ENCODE measurements at regions not wholly inside any gene's neighbourhood (a gene's known extent, or its start where the extent isn't known, plus 50 kb on each side); places are given as distances from the start of the nearest gene placed in this dataset.
A peak's percentile ranks its signal among the peaks of the same experiment; 100 is the strongest.
"Not testable (repeated sequence)": the region's sequence is repeated elsewhere in the genome, so short reads cannot be mapped to it uniquely, and the experiment has no call there.

- no peaks in the 10 kb centered on the region for H3K27me3 ChIP-seq (ENCODE audit: low read length)
- no peaks in the 10 kb centered on the region for H3K9me2 ChIP-seq (replicated peaks; ENCODE audit: insufficient read depth, low read length)
- H2AFZ ChIP-seq (ENCODE audit: low read length), result no peak overlapping the region
- H3K4me1 ChIP-seq (ENCODE audit: low read length), result peaks cover 14% of the 10 kb centered on the region
- H3K4me3 ChIP-seq (ENCODE audit: low read length), result no peak overlapping the region
- no peaks in the 10 kb centered on the region for H3K79me2 ChIP-seq (ENCODE audit: low read length)
- no peaks in the 10 kb centered on the region for H4K20me1 ChIP-seq (ENCODE audit: insufficient read depth, low read depth, low read length)
- no peaks in the 10 kb centered on the region for H3K9me3 ChIP-seq (ENCODE audit: low read length)
- no peak for DNase-seq
- no peak overlapping the region for H3K9ac ChIP-seq (ENCODE audit: low read length)
- H3K36me3 ChIP-seq (ENCODE audit: insufficient read depth, low read length), result no peaks in the 10 kb centered on the region
- H3K27ac ChIP-seq (ENCODE audit: low read length), result no peak overlapping the region
- peak overlapping the region; percentile 28 for H3K4me2 ChIP-seq (ENCODE audit: low read depth, low read length, poor library complexity, severe bottlenecking)
These were observed 356.0 kb upstream of the CITED2 start for GRCh38 chr6:139730340-139730974.

- Histone ChIP-seq H3K36me3 (ENCODE audit: insufficient read depth, low read length) (no peaks in the 10 kb centered on the region), H3K4me2 (ENCODE audit: low read depth, low read length, poor library complexity, severe bottlenecking) (no peak overlapping the region), H3K4me3 (ENCODE audit: low read length) (no peak overlapping the region), H3K9me2 (replicated peaks; ENCODE audit: insufficient read depth, low read length) (no peaks in the 10 kb centered on the region), H3K79me2 (ENCODE audit: low read length) (no peaks in the 10 kb centered on the region), H4K20me1 (ENCODE audit: insufficient read depth, low read depth, low read length) (no peaks in the 10 kb centered on the region), H3K9me3 (ENCODE audit: low read length) (no peaks in the 10 kb centered on the region), H2AFZ (ENCODE audit: low read length) (no peak overlapping the region), H3K4me1 (ENCODE audit: low read length) (peaks cover 14% of the 10 kb centered on the region), H3K27me3 (ENCODE audit: low read length) (no peaks in the 10 kb centered on the region), H3K9ac (ENCODE audit: low read length) (no peak overlapping the region), H3K27ac (ENCODE audit: low read length) (no peak overlapping the region)
- DNase-seq, result no peak
These were observed 354.5 kb upstream of the CITED2 start for GRCh38 chr6:139728876-139729427.

GRCh38 chr6:139726272-139726671 is 351.8 kb upstream of the CITED2 start:
- not testable (repeated sequence) for H3K4me2 ChIP-seq (ENCODE audit: low read depth, low read length, poor library complexity, severe bottlenecking); H2AFZ ChIP-seq (ENCODE audit: low read length); H3K4me3 ChIP-seq (ENCODE audit: low read length); H3K27me3 ChIP-seq (ENCODE audit: low read length); H3K27ac ChIP-seq (ENCODE audit: low read length); H4K20me1 ChIP-seq (ENCODE audit: insufficient read depth, low read depth, low read length); H3K9me2 ChIP-seq (replicated peaks; ENCODE audit: insufficient read depth, low read length); H3K9me3 ChIP-seq (ENCODE audit: low read length); H3K9ac ChIP-seq (ENCODE audit: low read length); H3K79me2 ChIP-seq (ENCODE audit: low read length); H3K36me3 ChIP-seq (ENCODE audit: insufficient read depth, low read length); DNase-seq
- peaks cover 29% of the 10 kb centered on the region for H3K4me1 ChIP-seq (ENCODE audit: low read length)

GRCh38 chr6:139722530-139722929 is 348.1 kb upstream of the CITED2 start:
- H3K4me2 ChIP-seq (ENCODE audit: low read depth, low read length, poor library complexity, severe bottlenecking), result peak overlapping the region; percentile 51
- no peak overlapping the region for H3K9ac ChIP-seq (ENCODE audit: low read length)
- peak; percentile 61 for DNase-seq
- peaks cover 16% of the 10 kb centered on the region for H3K4me1 ChIP-seq (ENCODE audit: low read length)
- H3K36me3 ChIP-seq (ENCODE audit: insufficient read depth, low read length), result no peaks in the 10 kb centered on the region
- no peaks in the 10 kb centered on the region for H4K20me1 ChIP-seq (ENCODE audit: insufficient read depth, low read depth, low read length)
- no peak overlapping the region for H3K4me3 ChIP-seq (ENCODE audit: low read length)
- no peaks in the 10 kb centered on the region for H3K27me3 ChIP-seq (ENCODE audit: low read length)
- H2AFZ ChIP-seq (ENCODE audit: low read length), result peak overlapping the region; percentile 49; the same call in 1 of the 2 replicates
- H3K27ac ChIP-seq (ENCODE audit: low read length), result no peak overlapping the region
- no peaks in the 10 kb centered on the region for H3K79me2 ChIP-seq (ENCODE audit: low read length)
- H3K9me2 ChIP-seq (replicated peaks; ENCODE audit: insufficient read depth, low read length), result no peaks in the 10 kb centered on the region
- no peaks in the 10 kb centered on the region for H3K9me3 ChIP-seq (ENCODE audit: low read length)

GRCh38 chr6:139721954-139722353 is 347.5 kb upstream of the CITED2 start:
- Histone ChIP-seq H3K9me2 (replicated peaks; ENCODE audit: insufficient read depth, low read length) (no peaks in the 10 kb centered on the region), H3K4me3 (ENCODE audit: low read length) (no peak overlapping the region), H4K20me1 (ENCODE audit: insufficient read depth, low read depth, low read length) (no peaks in the 10 kb centered on the region), H3K4me1 (ENCODE audit: low read length) (peaks cover 16% of the 10 kb centered on the region), H3K9me3 (ENCODE audit: low read length) (no peaks in the 10 kb centered on the region), H3K27me3 (ENCODE audit: low read length) (no peaks in the 10 kb centered on the region), H3K27ac (ENCODE audit: low read length) (no peak overlapping the region), H3K79me2 (ENCODE audit: low read length) (no peaks in the 10 kb centered on the region), H3K4me2 (ENCODE audit: low read depth, low read length, poor library complexity, severe bottlenecking) (peak overlapping the region; percentile 51), H3K9ac (ENCODE audit: low read length) (no peak overlapping the region), H3K36me3 (ENCODE audit: insufficient read depth, low read length) (no peaks in the 10 kb centered on the region), H2AFZ (ENCODE audit: low read length) (peak overlapping the region; percentile 49; the same call in 1 of the 2 replicates)
- no peak for DNase-seq

GRCh38 chr6:139713900-139714506 is 339.6 kb upstream of the CITED2 start:
- H3K9me3 ChIP-seq (ENCODE audit: low read length), result no peaks in the 10 kb centered on the region
- H2AFZ ChIP-seq (ENCODE audit: low read length), result no peak overlapping the region
- no peaks in the 10 kb centered on the region for H3K79me2 ChIP-seq (ENCODE audit: low read length)
- H3K4me1 ChIP-seq (ENCODE audit: low read length), result no peaks in the 10 kb centered on the region
- H3K9ac ChIP-seq (ENCODE audit: low read length), result no peak overlapping the region
- H3K4me3 ChIP-seq (ENCODE audit: low read length), result no peak overlapping the region
- no peaks in the 10 kb centered on the region for H3K9me2 ChIP-seq (replicated peaks; ENCODE audit: insufficient read depth, low read length)
- no peaks in the 10 kb centered on the region for H4K20me1 ChIP-seq (ENCODE audit: insufficient read depth, low read depth, low read length)
- H3K4me2 ChIP-seq (ENCODE audit: low read depth, low read length, poor library complexity, severe bottlenecking), result no peak overlapping the region
- no peaks in the 10 kb centered on the region for H3K27me3 ChIP-seq (ENCODE audit: low read length)
- H3K27ac ChIP-seq (ENCODE audit: low read length), result no peak overlapping the region
- DNase-seq, result no peak
- H3K36me3 ChIP-seq (ENCODE audit: insufficient read depth, low read length), result no peaks in the 10 kb centered on the region

- Histone ChIP-seq H3K36me3 (ENCODE audit: insufficient read depth, low read length) (no peaks in the 10 kb centered on the region), H3K9me2 (replicated peaks; ENCODE audit: insufficient read depth, low read length) (no peaks in the 10 kb centered on the region), H3K79me2 (ENCODE audit: low read length) (no peaks in the 10 kb centered on the region), H3K9ac (ENCODE audit: low read length) (no peak overlapping the region), H3K27me3 (ENCODE audit: low read length) (no peaks in the 10 kb centered on the region), H2AFZ (ENCODE audit: low read length) (no peak overlapping the region), H3K4me3 (ENCODE audit: low read length) (no peak overlapping the region), H3K9me3 (ENCODE audit: low read length) (no peaks in the 10 kb centered on the region), H3K4me2 (ENCODE audit: low read depth, low read length, poor library complexity, severe bottlenecking) (no peak overlapping the region), H3K27ac (ENCODE audit: low read length) (no peak overlapping the region), H4K20me1 (ENCODE audit: insufficient read depth, low read depth, low read length) (no peaks in the 10 kb centered on the region), H3K4me1 (ENCODE audit: low read length) (no peaks in the 10 kb centered on the region)
- DNase-seq, result peak; percentile 24
These were observed 339.0 kb upstream of the CITED2 start for GRCh38 chr6:139713424-139713823.

GRCh38 chr6:139712830-139713229 is 338.4 kb upstream of the CITED2 start:
- H3K9me2 ChIP-seq (replicated peaks; ENCODE audit: insufficient read depth, low read length), result no peaks in the 10 kb centered on the region
- H2AFZ ChIP-seq (ENCODE audit: low read length), result no peak overlapping the region
- H3K9me3 ChIP-seq (ENCODE audit: low read length), result no peaks in the 10 kb centered on the region
- no peaks in the 10 kb centered on the region for H3K79me2 ChIP-seq (ENCODE audit: low read length)
- no peak overlapping the region for H3K4me2 ChIP-seq (ENCODE audit: low read depth, low read length, poor library complexity, severe bottlenecking)
- H3K4me3 ChIP-seq (ENCODE audit: low read length), result no peak overlapping the region
- no peaks in the 10 kb centered on the region for H3K4me1 ChIP-seq (ENCODE audit: low read length)
- H3K27ac ChIP-seq (ENCODE audit: low read length), result no peak overlapping the region
- no peaks in the 10 kb centered on the region for H3K36me3 ChIP-seq (ENCODE audit: insufficient read depth, low read length)
- no peak overlapping the region for H3K9ac ChIP-seq (ENCODE audit: low read length)
- no peaks in the 10 kb centered on the region for H4K20me1 ChIP-seq (ENCODE audit: insufficient read depth, low read depth, low read length)
- peak; percentile 15 for DNase-seq
- no peaks in the 10 kb centered on the region for H3K27me3 ChIP-seq (ENCODE audit: low read length)

All from Karpas-422 (cell line).